Adrenal gland (tissue), 5 donors: ENCODE measurements at regions not wholly inside any gene's neighbourhood (a gene's known extent, or its start where the extent isn't known, plus 50 kb on each side); places are given as distances from the start of the nearest gene placed in this dataset.

ENCODE experiments used
- CTCF ChIP-seq, 6 experiments: fragments of 450-650 bp in 4 of 6; fragments of 200-600 bp in 2 of 6; sonication (generic) in 1 of 6; IDR thresholded peaks; 1 replicate in 5 of 6; 2 replicates in 1 of 6; pipeline versions ENCODE4 v1.5.1 to v1.8.0; 2016 to 2021; ENCODE audit warnings: antibody characterized with exemption in 6 of 6, mild to moderate bottlenecking in 2 of 6, moderate library complexity in 1 of 6
- POLR2A ChIP-seq, 2 donors: fragments of 450-650 bp; IDR thresholded peaks; one replicate each; pipeline ENCODE4 v1.6.1; 2017; ENCODE audit warnings: antibody characterized with exemption in 2 of 2, mild to moderate bottlenecking in 2 of 2, moderate library complexity in 1 of 2
- donor health status: DM: no; HTN: no; CAD: no.

GRCh38 chr11:96466607-96467006 is 76.8 kb downstream of the JRKL start:
- TF ChIP-seq CTCF (IDR thresholded peaks at IDR 0.05) (no peak), POLR2A (IDR thresholded peaks at IDR 0.05) (no peak)
